GM12878 (cell line): ENCODE measurements at regions not wholly inside any gene's neighbourhood (a gene's known extent, or its start where the extent isn't known, plus 50 kb on each side); places are given as distances from the start of the nearest gene placed in this dataset.

Experiments used
- ATAC-seq: fragments of 200-7000 bp; cut with Tn5 transposase; 3 replicates; pipeline ENCODE4 v1.9.1; 2020; ENCODE audit warnings: mild to moderate bottlenecking, moderate library complexity
- BruUV-seq: library from RNA; stranded (reverse); fragments of 400-500 nt; replicated peaks from 2 replicates; lab custom pipeline; 2021; lab: Mats Ljungman, UMichigan
- CTCF ChIA-PET: fragments of 300-600 bp; sonication (Branson Sonifier 250); formaldehyde crosslinking; extraction: SDS; loops from one replicate; lab custom pipeline; 2021; ENCODE audit warnings: inconsistent platforms; lab: Yijun Ruan, JAX
- POLR2A ChIA-PET: fragments of 350-600 bp; formaldehyde crosslinking; extraction: SDS; loops from one replicate; lab custom pipeline; 2021; ENCODE audit warnings: inconsistent platforms; lab: Charles Lee
- RAD21 ChIA-PET: fragments of 300-600 bp; sonication (Branson Sonifier 250); formaldehyde crosslinking; loops from one replicate; lab custom pipeline; 2023; ENCODE audit warnings: antibody characterized with exemption; ENCODE audit not compliant: unreplicated experiment; lab: Charles Lee
- SMC1A ChIA-PET: fragments of 300-600 bp; sonication (Branson Sonifier 250); formaldehyde crosslinking; loops from one replicate; lab custom pipeline; 2023; ENCODE audit not compliant: unreplicated experiment, uncharacterized antibody; lab: Charles Lee
- DNase-seq: peaks from one replicate; pipeline ENCODE4 v3.0.0-alpha.2; 2011; ENCODE audit warnings: low read depth, low spot score
- FAIRE-seq: peaks from 3 replicates; lab custom pipeline; 2011; peaks lifted over from hg19 to GRCh38; lab: Jason Lieb, UNC
- H2AFZ ChIP-seq: 2 replicates; pipeline ENCODE4 v1.6.0; 2011; ENCODE audit warnings: low read depth, low read length, control low read depth; ENCODE audit not compliant: control insufficient read depth
- H3K27ac ChIP-seq: 2 replicates; pipeline ENCODE4 v1.5.1; 2011; ENCODE audit warnings: control low read depth; ENCODE audit not compliant: control insufficient read depth, insufficient read depth
- H3K27me3 ChIP-seq, 2 experiments: replicated peaks in 1 of 2; 2 replicates each; pipeline versions ENCODE4 v1.6.0 to v1.6.1; 2011; ENCODE audit warnings: low read length in 1 of 2; ENCODE audit not compliant: control insufficient read depth in 2 of 2, insufficient read depth in 2 of 2
- H3K36me3 ChIP-seq, 2 experiments: 2 replicates each; pipeline ENCODE4 v1.5.1; 2011; ENCODE audit warnings: low read length in 1 of 2; ENCODE audit not compliant: control insufficient read depth in 2 of 2, insufficient read depth in 2 of 2
- H3K4me1 ChIP-seq: 2 replicates; pipeline ENCODE4 v1.6.1; 2011; ENCODE audit warnings: mild to moderate bottlenecking, low read length, moderate library complexity, mixed read lengths; ENCODE audit not compliant: control insufficient read depth, insufficient read depth
- H3K4me2 ChIP-seq: 2 replicates; pipeline ENCODE4 v1.6.0; 2011; ENCODE audit warnings: control low read depth; ENCODE audit not compliant: control insufficient read depth, insufficient read depth
- H3K4me3 ChIP-seq: fragments of 200-600 bp; sonication (generic); 2 replicates; pipeline ENCODE4 v1.5.1; 2016
- H3K79me2 ChIP-seq: 2 replicates; pipeline ENCODE4 v1.6.0; 2011; ENCODE audit warnings: low read length; ENCODE audit not compliant: control insufficient read depth, insufficient read depth
- H3K9ac ChIP-seq: 2 replicates; pipeline ENCODE4 v1.8.0; 2011; ENCODE audit warnings: low read length, control low read depth, mixed read lengths; ENCODE audit not compliant: control insufficient read depth, insufficient read depth
- H3K9me3 ChIP-seq: replicated peaks from 3 replicates; pipeline ENCODE4 v1.5.1; 2011; ENCODE audit warnings: mild to moderate bottlenecking, low read length; ENCODE audit not compliant: control insufficient read depth, insufficient read depth
- H4K20me1 ChIP-seq: 2 replicates; pipeline ENCODE4 v1.6.0; 2011; ENCODE audit not compliant: control insufficient read depth, insufficient read depth
- NR2F1 ChIP-seq: fragments of 450-650 bp; conservative IDR thresholded peaks from 2 replicates; pipeline ENCODE4 v1.6.1; 2017; ENCODE audit warnings: mild to moderate bottlenecking
- PRDM15 ChIP-seq: fragments of 450-650 bp; formaldehyde crosslinking; IDR thresholded peaks from 2 replicates; pipeline ENCODE4 v1.4.0; 2020; ENCODE audit warnings: mild to moderate bottlenecking, moderate library complexity
- RELA ChIP-seq: fragments of 450-650 bp; IDR thresholded peaks from 2 replicates; pipeline ENCODE4 v1.8.0; 2014; ENCODE audit warnings: borderline replicate concordance; ENCODE audit not compliant: partially characterized antibody
- SUZ12 ChIP-seq: fragments of 200-600 bp; sonication (generic); IDR thresholded peaks from one replicate; pipeline ENCODE4 v1.6.1; 2018; ENCODE audit warnings: antibody characterized with exemption, mild to moderate bottlenecking; ENCODE audit not compliant: unreplicated experiment
- ZBED1 ChIP-seq: IDR thresholded peaks from 2 replicates; pipeline ENCODE4 v1.6.1; 2016; ENCODE audit warnings: borderline replicate concordance
- ZNF274 ChIP-seq: IDR thresholded peaks from one replicate; pipeline ENCODE4 v1.8.0; 2011; ENCODE audit not compliant: insufficient read length, insufficient read depth
- ZNF687 ChIP-seq: fragments of 450-650 bp; IDR thresholded peaks from 2 replicates; pipeline ENCODE4 v1.6.1; 2017; ENCODE audit warnings: mild to moderate bottlenecking, moderate library complexity
- WGBS: methylation state at CpG from one replicate; pipeline ENCODE4 v1.1.6; 2016; ENCODE audit warnings: low lambda C conversion rate; ENCODE audit not compliant: insufficient replicate concordance, insufficient coverage; ENCODE audit errors: missing lambda C conversion rate; 5-methylcytosine and 5-hydroxymethylcytosine counted together
- in situ Hi-C: fragments of 300-500 bp; cut with MboI; formaldehyde crosslinking; loops from 9 replicates; pipeline ENCODE4 v1.14.3; 2018; ENCODE audit warnings: mixed read lengths
- intact Hi-C: fragments of 100-400 bp; cut with micrococcal nuclease; formaldehyde crosslinking; loops from one replicate; pipeline ENCODE4 v1.14.2; 2022; ENCODE audit not compliant: unreplicated experiment

GRCh38 chr20:61073376-61073775, 178.7 kb upstream of the CDH4 start:
- CTCF ChIA-PET, result no interaction called here
- SMC1A ChIA-PET, result no interaction called here
- TF ChIP-seq PRDM15 (CRISPR knock-in tag) (no peak), SUZ12 (no peak), ZNF274 (no peak), NR2F1 (no peak), ZNF687 (no peak), ZBED1 (no peak), RELA (no peak)
- in situ Hi-C loops (loop anchor here (25.0 kb wide), 1 partner anchor 111 kb away; no protein-coding TSS in a partner anchor), intact Hi-C loops (no loop called here)
- Histone ChIP-seq H3K36me3 (no peaks in the 10 kb centered on the region), H3K4me3 (no peak overlapping the region), H2AFZ (no peak overlapping the region), H3K79me2 (no peaks in the 10 kb centered on the region), H3K9ac (no peak overlapping the region), H3K27me3 (no peaks in the 10 kb centered on the region), H3K9me3 (no peaks in the 10 kb centered on the region; the same call in 2 of the 3 replicates), H4K20me1 (no peaks in the 10 kb centered on the region), H3K4me2 (no peak overlapping the region), H3K4me1 (no peaks in the 10 kb centered on the region), H3K27ac (no peak overlapping the region)
- ATAC-seq (no peak), FAIRE-seq (no peak), DNase-seq (no peak)
- WGBS, result 25% methylated on average over 6 of the region's 6 CpGs
- POLR2A ChIA-PET, result no interaction called here
- BruUV-seq, result no TSS peak
- RAD21 ChIA-PET, result no interaction called here
